GM12878 (cell line): ENCODE measurements at regions not wholly inside any gene's neighbourhood (a gene's known extent, or its start where the extent isn't known, plus 50 kb on each side); places are given as distances from the start of the nearest gene placed in this dataset.

Experiments used
- ATAC-seq: fragments of 200-7000 bp; cut with Tn5 transposase; 3 replicates; pipeline ENCODE4 v1.9.1; 2020; ENCODE audit warnings: mild to moderate bottlenecking, moderate library complexity
- BruUV-seq: library from RNA; stranded (reverse); fragments of 400-500 nt; replicated peaks from 2 replicates; lab custom pipeline; 2021; lab: Mats Ljungman, UMichigan
- CTCF ChIA-PET: fragments of 300-600 bp; sonication (Branson Sonifier 250); formaldehyde crosslinking; extraction: SDS; loops from one replicate; lab custom pipeline; 2021; ENCODE audit warnings: inconsistent platforms; lab: Yijun Ruan, JAX
- POLR2A ChIA-PET: fragments of 350-600 bp; formaldehyde crosslinking; extraction: SDS; loops from one replicate; lab custom pipeline; 2021; ENCODE audit warnings: inconsistent platforms; lab: Charles Lee
- RAD21 ChIA-PET: fragments of 300-600 bp; sonication (Branson Sonifier 250); formaldehyde crosslinking; loops from one replicate; lab custom pipeline; 2023; ENCODE audit warnings: antibody characterized with exemption; ENCODE audit not compliant: unreplicated experiment; lab: Charles Lee
- SMC1A ChIA-PET: fragments of 300-600 bp; sonication (Branson Sonifier 250); formaldehyde crosslinking; loops from one replicate; lab custom pipeline; 2023; ENCODE audit not compliant: unreplicated experiment, uncharacterized antibody; lab: Charles Lee
- DNase-seq: peaks from one replicate; pipeline ENCODE4 v3.0.0-alpha.2; 2011; ENCODE audit warnings: low read depth, low spot score
- FAIRE-seq: peaks from 3 replicates; lab custom pipeline; 2011; peaks lifted over from hg19 to GRCh38; lab: Jason Lieb, UNC
- H2AFZ ChIP-seq: 2 replicates; pipeline ENCODE4 v1.6.0; 2011; ENCODE audit warnings: low read depth, low read length, control low read depth; ENCODE audit not compliant: control insufficient read depth
- H3K27ac ChIP-seq: 2 replicates; pipeline ENCODE4 v1.5.1; 2011; ENCODE audit warnings: control low read depth; ENCODE audit not compliant: control insufficient read depth, insufficient read depth
- H3K27me3 ChIP-seq, 2 experiments: replicated peaks in 1 of 2; 2 replicates each; pipeline versions ENCODE4 v1.6.0 to v1.6.1; 2011; ENCODE audit warnings: low read length in 1 of 2; ENCODE audit not compliant: control insufficient read depth in 2 of 2, insufficient read depth in 2 of 2
- H3K36me3 ChIP-seq, 2 experiments: 2 replicates each; pipeline ENCODE4 v1.5.1; 2011; ENCODE audit warnings: low read length in 1 of 2; ENCODE audit not compliant: control insufficient read depth in 2 of 2, insufficient read depth in 2 of 2
- H3K4me1 ChIP-seq: 2 replicates; pipeline ENCODE4 v1.6.1; 2011; ENCODE audit warnings: mild to moderate bottlenecking, low read length, moderate library complexity, mixed read lengths; ENCODE audit not compliant: control insufficient read depth, insufficient read depth
- H3K4me2 ChIP-seq: 2 replicates; pipeline ENCODE4 v1.6.0; 2011; ENCODE audit warnings: control low read depth; ENCODE audit not compliant: control insufficient read depth, insufficient read depth
- H3K4me3 ChIP-seq: fragments of 200-600 bp; sonication (generic); 2 replicates; pipeline ENCODE4 v1.5.1; 2016
- H3K79me2 ChIP-seq: 2 replicates; pipeline ENCODE4 v1.6.0; 2011; ENCODE audit warnings: low read length; ENCODE audit not compliant: control insufficient read depth, insufficient read depth
- H3K9ac ChIP-seq: 2 replicates; pipeline ENCODE4 v1.8.0; 2011; ENCODE audit warnings: low read length, control low read depth, mixed read lengths; ENCODE audit not compliant: control insufficient read depth, insufficient read depth
- H3K9me3 ChIP-seq: replicated peaks from 3 replicates; pipeline ENCODE4 v1.5.1; 2011; ENCODE audit warnings: mild to moderate bottlenecking, low read length; ENCODE audit not compliant: control insufficient read depth, insufficient read depth
- H4K20me1 ChIP-seq: 2 replicates; pipeline ENCODE4 v1.6.0; 2011; ENCODE audit not compliant: control insufficient read depth, insufficient read depth
- BCL3 ChIP-seq: IDR thresholded peaks from 2 replicates; pipeline ENCODE4 v1.6.1; 2011; ENCODE audit warnings: borderline replicate concordance, low read depth, mild to moderate bottlenecking, moderate library complexity, low read length; ENCODE audit not compliant: insufficient read depth, poor library complexity, severe bottlenecking
- BRCA1 ChIP-seq: IDR thresholded peaks from 2 replicates; pipeline ENCODE4 v1.6.1; 2011; ENCODE audit warnings: low read depth, low read length, improper control_type of control experiment
- CHD4 ChIP-seq: fragments of 200-600 bp; sonication (generic); IDR thresholded peaks from 2 replicates; pipeline ENCODE4 v1.6.1; 2016; ENCODE audit warnings: mild to moderate bottlenecking
- CTCF ChIP-seq, 3 experiments: IDR thresholded peaks in 2 of 3; conservative IDR thresholded peaks in 1 of 3; 2 replicates each; pipeline ENCODE4 v1.5.1; 2011; ENCODE audit warnings: low read depth in 3 of 3, low read length in 3 of 3, mild to moderate bottlenecking in 3 of 3, control low read depth in 2 of 3, moderate library complexity in 2 of 3, inconsistent platforms in 1 of 3, mixed read lengths in 1 of 3; ENCODE audit not compliant: control insufficient read depth in 2 of 3, insufficient read depth in 1 of 3; ENCODE audit errors: extremely low read depth in 1 of 3
- MLLT1 ChIP-seq: fragments of 450-650 bp; IDR thresholded peaks from 2 replicates; pipeline ENCODE4 v1.6.1; 2016; ENCODE audit warnings: mild to moderate bottlenecking
- NR2F1 ChIP-seq: fragments of 450-650 bp; conservative IDR thresholded peaks from 2 replicates; pipeline ENCODE4 v1.6.1; 2017; ENCODE audit warnings: mild to moderate bottlenecking
- PML ChIP-seq: IDR thresholded peaks from 2 replicates; pipeline ENCODE4 v1.6.1; 2012; ENCODE audit warnings: low read length, inconsistent platforms
- TCF3 ChIP-seq: IDR thresholded peaks from 2 replicates; pipeline ENCODE4 v1.6.1; 2012; ENCODE audit warnings: low read depth, mild to moderate bottlenecking, low read length, borderline replicate concordance; ENCODE audit not compliant: insufficient read depth
- USF2 ChIP-seq: IDR thresholded peaks from 2 replicates; pipeline ENCODE4 v1.6.1; 2011; ENCODE audit warnings: low read depth, low read length, improper control_type of control experiment, borderline replicate concordance
- WGBS: methylation state at CpG from one replicate; pipeline ENCODE4 v1.1.6; 2016; ENCODE audit warnings: low lambda C conversion rate; ENCODE audit not compliant: insufficient replicate concordance, insufficient coverage; ENCODE audit errors: missing lambda C conversion rate; 5-methylcytosine and 5-hydroxymethylcytosine counted together
- in situ Hi-C: fragments of 300-500 bp; cut with MboI; formaldehyde crosslinking; loops from 9 replicates; pipeline ENCODE4 v1.14.3; 2018; ENCODE audit warnings: mixed read lengths
- intact Hi-C: fragments of 100-400 bp; cut with micrococcal nuclease; formaldehyde crosslinking; loops from one replicate; pipeline ENCODE4 v1.14.2; 2022; ENCODE audit not compliant: unreplicated experiment

- intact Hi-C loops (no loop called here), in situ Hi-C loops (no loop called here)
- H3K4me3 ChIP-seq = no peak overlapping the region
- H2AFZ ChIP-seq = no peak overlapping the region
- no peaks in the 10 kb centered on the region for H3K9me3 ChIP-seq
- POLR2A ChIA-PET = no interaction called here
- no TSS peak for BruUV-seq
- no peak overlapping the region for H3K27ac ChIP-seq
- TF ChIP-seq MLLT1 = no peak
- no peak for TF ChIP-seq PML
- no peak for TF ChIP-seq CTCF (IDR thresholded peaks at IDR 0.05 in 2 of 3, conservative IDR thresholded peaks at IDR 0.05 in 1 of 3; ENCODE audit: control insufficient read depth in 2 of 3, extremely low read depth in 1 of 3, insufficient read depth in 1 of 3, low read depth in 3 of 3, low read length in 3 of 3)
- 0 out of 2 replicates have a peak, but pooled peaks have one; percentile 44 for TF ChIP-seq TCF3
- TF ChIP-seq BRCA1 = no peak
- TF ChIP-seq BCL3 = peak; percentile 87
- TF ChIP-seq NR2F1 = no peak
- no peak for TF ChIP-seq USF2
- no peak for TF ChIP-seq CHD4
- CTCF ChIA-PET = no interaction called here
- DNase-seq (no peak), FAIRE-seq (no peak), ATAC-seq (no peak)
- no peaks in the 10 kb centered on the region for H3K36me3 ChIP-seq
- H3K27me3 ChIP-seq = no peaks in the 10 kb centered on the region; a peak in 1 of 4 replicates
- H4K20me1 ChIP-seq = no peaks in the 10 kb centered on the region
- H3K4me2 ChIP-seq = no peak overlapping the region
- SMC1A ChIA-PET = no interaction called here
- RAD21 ChIA-PET = no interaction called here
- no peak overlapping the region for H3K9ac ChIP-seq
- WGBS = 68% methylated on average over 10 of the region's 10 CpGs
- H3K4me1 ChIP-seq = no peaks in the 10 kb centered on the region
- no peaks in the 10 kb centered on the region for H3K79me2 ChIP-seq
These were observed 238.3 kb downstream of the CTTN start for GRCh38 chr11:70636659-70637058.
